CD4-positive, alpha-beta T cell treated with Interleukin-1 beta for 1 hour (primary cell): ENCODE measurements at regions not wholly inside any gene's neighbourhood (a gene's known extent, or its start where the extent isn't known, plus 50 kb on each side); places are given as distances from the start of the nearest gene placed in this dataset.
"Not testable (repeated sequence)": the region's sequence is repeated elsewhere in the genome, so short reads cannot be mapped to it uniquely, and the experiment has no call there.

Experiments used
- DNase-seq, 2 donors: peaks; one replicate each; pipeline ENCODE4 v3.0.0-alpha.2; 2020 to 2022

DNA sequence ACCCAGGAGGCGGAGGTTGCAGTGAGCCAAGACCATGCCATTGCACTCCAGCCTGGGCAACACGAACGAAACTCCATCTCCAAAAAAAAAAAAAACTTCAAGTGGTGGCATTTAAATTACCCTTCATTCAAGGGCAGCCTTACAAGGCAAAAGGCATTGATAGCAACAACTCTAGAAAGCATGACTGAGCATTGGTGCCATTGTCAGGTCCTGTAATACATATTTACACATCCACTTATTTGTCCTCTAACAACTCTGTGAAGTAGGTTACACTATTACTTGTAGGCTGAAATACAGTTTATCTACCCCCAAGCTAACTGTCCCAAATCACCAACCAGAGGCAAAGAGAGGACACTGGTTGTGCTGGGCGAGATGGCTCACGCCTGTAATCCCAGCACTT, 52.7 kb upstream of the LARP1 start:
- DNase-seq, result no peak

DNA sequence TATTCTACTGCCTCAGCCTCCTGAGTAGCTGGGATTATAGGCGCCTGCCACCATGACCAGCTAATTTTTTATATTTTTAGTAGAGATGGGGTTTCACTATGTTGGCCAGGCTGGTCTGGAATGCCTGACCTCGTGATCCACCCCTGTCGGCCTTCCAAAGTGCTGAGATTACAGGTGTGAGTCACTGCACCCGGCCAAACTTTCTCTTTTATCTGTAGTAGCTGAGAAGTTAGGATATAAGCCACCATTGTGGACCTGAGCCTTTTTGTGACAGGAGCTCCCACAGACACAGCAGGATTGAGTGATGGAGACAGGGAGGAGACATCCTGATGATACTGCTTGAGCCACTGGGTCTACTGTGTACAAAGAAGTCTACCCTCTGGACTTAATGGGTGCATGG, 53.5 kb upstream of the LARP1 start:
- DNase-seq, result not testable (repeated sequence)

DNA sequence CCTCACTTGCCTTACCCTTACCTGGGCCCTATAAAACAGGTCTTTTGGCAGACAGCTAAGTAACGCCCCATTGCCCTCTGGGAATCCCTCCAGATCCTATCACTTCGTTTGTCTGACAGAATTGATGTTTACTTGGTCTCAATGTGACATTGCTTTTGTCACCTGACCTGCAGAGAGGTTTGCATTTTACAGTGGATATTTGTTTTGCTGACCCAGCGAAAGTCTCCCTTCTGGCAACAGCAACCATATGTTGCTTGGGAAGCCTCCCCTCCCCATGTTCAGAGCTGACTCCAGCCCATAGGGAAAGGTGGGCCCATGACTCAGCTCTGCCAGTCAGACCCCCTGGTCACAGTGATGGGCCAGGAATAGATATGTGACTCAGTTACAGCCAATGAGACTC, 54.0 kb upstream of the LARP1 start:
- DNase-seq, result no peak

DNA sequence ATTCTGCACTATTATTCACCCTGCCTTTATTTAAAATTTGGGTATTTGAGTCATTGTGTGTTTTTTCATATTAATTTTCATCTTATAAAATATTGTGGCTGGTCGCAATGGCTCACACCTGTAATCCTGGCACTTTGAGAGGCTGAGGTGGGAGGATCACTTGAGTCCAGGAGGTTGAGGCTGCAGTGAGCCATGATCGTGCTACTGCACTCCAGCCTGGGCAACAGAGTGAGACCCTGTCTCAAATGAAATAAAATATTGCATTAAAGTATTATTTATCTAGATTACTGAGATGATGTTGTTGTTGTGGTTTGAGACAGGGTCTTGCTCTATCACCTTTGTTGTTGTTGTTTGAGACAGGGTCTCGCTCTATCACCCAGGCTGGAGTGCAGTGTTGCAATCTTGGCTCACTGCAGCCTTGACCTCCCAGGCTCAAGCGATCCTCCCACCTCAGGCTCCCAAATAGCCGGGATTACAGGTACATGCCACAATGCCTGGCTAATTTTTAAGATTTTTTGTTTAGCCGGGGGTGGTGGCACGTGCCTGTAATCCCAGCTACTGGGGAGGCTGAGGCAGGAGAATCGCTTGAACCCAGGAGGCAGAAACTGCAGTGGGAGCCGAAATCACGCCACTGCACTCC, 54.8 kb upstream of the LARP1 start:
- DNase-seq, result not testable (repeated sequence)

DNA sequence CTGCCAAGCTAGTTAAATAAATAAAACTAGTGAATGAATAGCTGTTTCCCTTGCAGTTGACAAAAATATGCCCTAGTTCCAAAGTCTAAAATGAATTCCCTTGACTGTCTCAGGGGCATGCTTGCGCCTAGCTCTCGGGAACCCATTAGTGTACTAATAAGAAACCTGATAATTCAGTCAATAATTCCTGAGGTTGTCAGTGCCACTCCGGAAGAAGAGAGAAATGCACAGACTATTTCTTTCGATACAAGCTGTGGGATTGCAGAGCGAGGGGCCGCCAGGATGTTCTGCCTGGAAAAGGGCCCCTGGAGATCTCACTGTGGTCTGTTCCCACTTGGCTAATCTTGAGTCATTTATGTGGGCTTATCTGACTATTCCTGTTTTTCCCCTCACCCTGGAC, 56.4 kb upstream of the LARP1 start:
- DNase-seq, result no peak

DNA sequence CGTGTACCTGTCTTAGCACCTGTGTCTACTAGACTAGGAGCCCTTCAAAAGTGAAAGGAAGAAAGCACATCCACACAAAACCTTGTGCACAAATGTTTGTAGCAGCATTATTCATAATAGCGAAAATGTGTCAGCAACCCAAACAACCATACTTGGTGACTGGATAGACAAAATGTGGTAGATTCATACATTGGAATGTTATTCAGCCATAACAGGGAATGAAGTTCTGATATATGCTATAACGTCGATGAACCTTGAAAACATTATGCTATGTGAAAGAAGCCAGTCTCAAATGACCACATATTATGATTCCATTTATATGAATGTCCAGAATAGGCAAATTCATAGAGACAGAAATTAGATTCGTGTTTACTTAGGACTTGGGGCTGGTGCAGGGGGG, 57.8 kb upstream of the LARP1 start:
- DNase-seq, result no peak

DNA sequence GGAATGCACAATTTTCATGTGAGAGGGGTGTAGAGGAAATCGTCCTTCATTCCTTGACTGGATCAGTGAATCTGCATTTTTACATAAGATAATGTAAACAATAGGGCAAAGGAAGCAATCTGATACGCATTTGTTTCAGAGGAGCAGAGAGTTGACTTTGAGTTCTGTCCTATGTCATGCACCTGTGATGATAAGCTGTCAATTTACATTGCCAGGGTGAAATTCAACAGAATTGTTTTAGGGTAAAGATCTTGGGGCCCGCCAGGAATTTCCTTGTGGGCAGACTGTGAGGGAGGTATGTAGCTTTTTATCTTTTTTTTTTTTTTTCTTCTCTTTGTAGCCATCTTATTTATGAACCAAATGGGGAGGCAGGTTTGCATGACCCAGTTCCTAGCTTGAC, 58.3 kb upstream of the LARP1 start:
- no peak for DNase-seq

DNA sequence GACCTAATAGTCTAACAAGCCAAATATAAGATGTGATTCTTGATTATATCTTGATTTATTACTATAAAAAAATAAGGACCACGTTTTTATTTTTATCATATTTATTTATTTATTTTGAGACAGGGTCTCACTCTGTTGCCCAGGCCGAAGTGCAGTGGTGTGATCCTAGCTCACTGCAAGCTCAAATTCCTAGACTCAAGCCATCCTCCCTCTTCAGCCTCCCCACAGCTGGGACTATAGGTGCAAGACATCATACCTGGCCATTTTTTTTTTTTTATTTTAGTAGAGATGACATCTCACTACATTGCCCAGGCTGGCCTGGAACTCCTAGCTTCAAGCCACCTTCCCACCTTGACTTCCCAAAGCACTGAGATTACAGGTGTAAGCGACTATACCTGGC, 61.0 kb upstream of the LARP1 start:
- no peak for DNase-seq

DNA sequence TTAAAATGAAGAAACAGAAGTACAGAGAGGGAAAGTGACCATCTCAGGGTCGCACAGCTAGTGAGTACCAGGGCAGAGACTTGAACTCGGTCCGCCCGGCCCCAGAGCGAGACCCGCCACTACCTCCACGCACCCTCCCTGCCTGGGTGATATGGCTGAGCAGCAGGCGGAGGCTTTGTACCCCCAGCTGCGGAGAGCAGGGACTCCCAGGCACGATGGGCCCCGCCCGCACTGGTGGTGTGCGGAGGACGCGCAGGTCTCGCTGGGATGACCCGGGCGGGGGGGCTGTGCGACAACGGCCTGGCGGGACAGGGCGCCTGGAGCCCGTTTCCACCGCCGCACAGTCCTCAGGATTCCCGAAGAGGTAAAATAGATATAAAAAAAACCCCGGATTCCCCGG, 64.7 kb upstream of the LARP1 start:
- DNase-seq, result no peak

DNA sequence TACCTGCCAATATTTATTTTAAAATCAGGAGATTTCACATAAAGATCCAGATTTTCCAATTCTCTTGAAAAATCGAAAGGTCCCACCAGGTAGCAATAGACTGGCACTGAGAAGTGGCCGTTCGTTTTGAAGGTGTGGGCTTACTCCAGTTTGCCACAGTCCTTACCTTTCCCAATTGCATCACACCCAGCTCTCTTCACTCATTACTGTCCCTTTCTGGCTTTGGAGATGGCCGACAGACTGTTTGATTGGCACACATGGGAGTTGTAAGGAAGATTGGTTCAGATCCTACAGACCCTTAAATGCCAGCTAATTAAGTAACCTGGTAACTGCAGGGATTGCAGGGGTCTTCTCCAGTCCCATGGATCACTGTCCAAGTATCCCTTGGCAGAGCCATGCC, 68.7 kb upstream of the LARP1 start:
- no peak for DNase-seq

DNA sequence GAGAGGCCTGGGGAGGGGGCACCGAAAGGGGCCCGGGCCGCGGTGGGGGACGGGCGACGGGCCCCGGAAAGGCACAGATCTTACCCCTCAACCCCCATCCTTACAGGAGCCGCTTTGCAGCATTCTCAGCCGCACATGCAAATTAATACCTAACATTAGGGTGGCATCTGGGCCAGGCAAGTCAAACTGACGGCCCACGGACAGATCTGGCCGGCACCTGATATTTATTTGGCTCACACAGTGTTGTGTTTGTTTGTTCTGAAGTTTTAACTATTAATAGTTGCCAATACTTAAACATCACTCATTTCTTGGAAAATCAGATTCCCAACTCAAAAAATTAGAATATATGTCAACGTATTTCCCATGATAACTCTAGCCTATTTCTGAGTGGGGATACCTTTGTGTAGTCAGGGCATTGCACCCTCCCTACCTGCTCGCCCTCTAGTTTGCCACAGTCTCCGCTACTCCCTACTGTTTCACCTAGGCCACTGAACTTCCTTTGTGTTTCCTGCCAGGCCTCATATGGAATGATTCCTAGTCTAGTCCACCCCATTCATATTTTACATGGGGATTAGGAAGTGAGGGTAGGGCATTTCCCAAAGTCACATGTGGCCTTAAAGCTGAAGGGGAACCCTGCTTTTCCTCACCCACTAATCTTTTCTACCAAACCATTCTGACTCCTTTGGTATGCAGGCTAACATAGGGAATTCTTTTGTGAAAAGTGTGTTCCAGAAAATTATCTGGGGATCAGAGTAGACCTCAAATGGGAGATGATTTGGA, 71.9 kb upstream of the LARP1 start:
- no peak for DNase-seq

DNA sequence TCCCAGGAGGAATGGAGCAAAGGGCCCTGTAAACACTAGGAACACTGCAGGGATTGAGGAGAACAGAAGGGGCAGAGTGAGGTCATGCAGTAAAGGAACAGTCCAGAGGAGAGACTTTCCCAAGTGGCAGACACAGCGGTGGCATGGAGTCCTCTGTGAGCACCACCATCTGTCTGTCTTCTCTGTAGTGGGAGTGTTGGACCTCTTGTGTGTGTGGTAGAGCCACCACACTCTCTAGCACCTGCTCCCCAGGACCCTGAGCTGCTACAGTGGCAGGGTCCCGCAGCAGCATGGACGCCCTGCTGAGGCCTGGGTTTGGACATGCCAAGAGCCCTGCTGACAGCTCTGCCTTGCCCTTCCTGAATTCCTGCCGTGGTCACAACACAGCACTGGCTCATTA, 75.7 kb upstream of the LARP1 start:
- no peak for DNase-seq

DNA sequence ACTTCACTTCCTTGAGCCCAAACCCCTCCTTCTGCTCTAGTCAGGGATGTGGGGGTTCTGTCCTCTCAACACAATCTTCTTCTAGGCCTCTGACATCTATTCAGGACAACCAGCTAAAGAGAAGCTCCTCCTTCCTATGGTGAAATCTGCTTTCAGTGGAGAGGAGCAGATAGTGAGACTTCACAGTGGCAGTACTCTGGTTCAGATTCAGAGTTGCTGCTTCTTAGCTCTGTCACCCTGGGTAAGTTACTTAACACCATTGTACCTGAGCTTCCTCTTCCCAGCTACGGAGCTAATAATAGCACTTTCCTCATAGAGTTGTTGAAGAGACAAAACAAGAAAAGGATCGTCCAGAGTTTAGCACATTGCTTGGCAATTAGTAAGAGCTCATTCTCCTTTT, 77.3 kb upstream of the LARP1 start:
- no peak for DNase-seq

DNA sequence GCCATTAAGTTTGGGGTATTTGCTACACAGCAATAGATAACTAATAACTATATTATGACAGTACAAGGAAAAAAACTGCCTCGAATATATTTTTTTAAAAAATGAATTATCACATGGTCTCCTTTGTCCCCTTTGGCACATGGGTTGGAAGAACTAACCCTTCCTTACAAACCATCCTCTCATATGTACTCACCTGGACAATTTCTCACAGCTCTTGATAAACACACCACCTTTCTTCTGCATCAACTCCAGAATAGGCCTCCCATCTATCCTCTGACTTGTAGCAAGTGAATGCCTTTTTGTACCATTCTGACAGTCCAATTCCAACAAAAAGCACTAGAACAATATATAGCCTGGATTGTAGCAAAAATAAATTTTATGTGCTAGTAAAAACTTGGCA, 78.7 kb upstream of the LARP1 start:
- DNase-seq, result no peak

DNA sequence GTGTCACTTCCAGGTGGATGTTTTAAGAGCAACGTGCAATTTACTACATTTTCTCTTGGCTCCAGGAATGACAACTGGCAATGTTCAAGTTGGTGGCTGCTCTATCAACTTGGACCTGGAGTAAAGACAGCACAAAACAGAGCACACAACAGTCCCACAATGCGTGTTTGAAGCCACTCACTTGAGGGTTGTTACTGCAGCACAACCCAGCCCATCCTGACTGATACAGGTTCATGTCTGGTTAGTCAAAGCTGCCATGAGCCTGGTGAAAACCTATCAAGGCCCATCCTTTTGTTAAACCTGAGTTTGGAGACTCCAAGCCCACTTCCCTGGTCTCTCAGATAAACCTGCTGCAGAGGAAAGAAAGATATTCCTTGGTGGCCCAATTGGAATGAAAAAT, 81.1 kb upstream of the LARP1 start:
- no peak for DNase-seq

DNA sequence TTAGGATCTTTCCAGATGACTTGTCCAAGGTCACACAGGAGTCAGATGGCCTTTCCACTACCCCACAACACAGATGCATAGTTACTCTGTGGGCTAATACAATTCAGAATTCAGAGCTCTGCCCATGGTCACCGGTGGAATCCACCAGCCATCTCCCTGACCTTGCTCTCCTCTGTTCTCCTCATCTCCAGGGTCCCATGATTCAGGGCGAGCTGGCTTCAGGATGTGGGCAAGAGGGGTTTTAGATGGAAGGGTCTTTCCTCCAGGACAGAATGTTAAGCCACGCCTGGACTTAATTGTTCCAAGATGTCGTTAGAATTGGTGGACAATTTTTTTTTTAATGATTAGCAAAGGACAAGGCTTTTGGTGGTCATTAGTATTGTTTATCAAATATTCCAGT, 81.7 kb upstream of the LARP1 start:
- DNase-seq, result no peak

DNA sequence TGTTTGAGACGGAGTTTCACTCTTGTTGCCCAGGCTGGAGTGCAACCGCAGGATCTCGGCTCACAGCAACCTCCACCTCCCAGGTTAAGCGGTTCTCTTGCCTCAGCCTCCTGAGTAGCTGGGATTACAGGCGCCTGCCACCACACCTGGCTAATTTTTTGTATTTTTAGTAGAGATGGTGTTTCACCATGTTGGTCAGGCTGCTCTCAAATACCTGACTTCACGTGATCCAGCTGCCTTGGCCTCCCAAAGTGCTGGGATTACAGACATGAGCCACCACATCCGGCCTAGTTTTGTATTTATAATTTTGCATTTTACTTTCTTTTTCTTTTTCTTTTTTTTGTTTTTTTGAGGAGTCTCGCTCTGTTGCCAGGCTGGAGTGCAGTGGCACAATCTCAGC, 85.3 kb upstream of the LARP1 start:
- DNase-seq, result not testable (repeated sequence)

DNA sequence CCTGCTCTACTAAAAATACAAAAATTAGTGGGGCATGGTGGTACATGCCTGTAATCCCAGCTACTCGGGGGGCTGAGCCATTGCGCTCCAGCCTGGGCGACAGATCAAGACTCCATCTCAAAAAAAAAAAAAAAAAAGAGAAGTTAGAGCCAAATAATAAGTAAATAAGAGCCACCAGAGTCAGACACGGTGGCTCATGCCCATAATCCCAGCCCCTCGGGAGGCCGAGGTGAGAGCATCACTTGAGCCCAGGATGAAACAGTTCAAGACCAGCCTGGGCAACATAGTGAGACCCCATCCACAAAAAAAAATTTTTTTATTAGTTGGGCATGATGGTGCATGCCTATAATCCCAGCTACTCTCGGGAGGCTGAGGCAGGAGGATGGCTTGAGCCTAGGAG, 85.8 kb upstream of the LARP1 start:
- DNase-seq, result no peak

DNA sequence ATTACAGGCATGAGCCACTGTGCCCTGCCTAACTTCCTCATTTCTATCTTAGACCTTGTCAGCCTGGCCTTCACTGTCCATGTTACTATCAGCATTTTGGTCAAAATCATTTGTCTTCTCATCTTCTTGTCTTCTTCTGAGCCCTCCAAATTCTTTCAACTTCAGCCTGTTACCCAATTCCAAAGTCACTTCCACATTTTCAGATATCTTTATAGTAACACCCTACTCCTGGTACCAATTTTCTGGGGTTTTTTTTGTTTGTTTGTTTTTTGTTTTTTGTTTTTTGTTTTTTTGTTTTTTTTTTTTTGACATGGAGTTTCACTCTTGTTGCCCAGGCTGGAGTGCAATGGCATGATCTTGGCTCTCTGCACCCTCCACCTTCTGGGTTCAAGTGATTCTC, 90.3 kb upstream of the LARP1 start:
- DNase-seq, result no peak

DNA sequence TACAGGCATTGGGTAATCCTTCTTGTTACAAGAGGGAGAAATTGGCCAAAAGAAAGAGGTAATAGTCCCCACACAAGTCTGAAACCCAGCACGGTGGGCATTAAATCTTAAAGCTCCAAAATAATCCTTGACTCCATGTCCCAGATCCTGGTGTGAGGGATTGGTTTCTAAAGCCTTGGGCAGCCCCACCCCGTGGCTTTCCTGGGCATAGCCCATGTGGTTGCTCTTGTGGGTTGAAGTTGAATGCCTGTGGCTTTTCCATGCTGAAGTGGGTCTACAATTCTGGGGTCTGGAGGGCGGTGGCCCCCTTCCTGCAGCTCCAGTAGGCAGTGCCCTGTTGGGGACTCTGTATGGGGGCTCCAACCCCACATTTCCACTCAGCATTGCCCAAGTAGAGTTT, 91.8 kb upstream of the LARP1 start:
- DNase-seq, result no peak

DNA sequence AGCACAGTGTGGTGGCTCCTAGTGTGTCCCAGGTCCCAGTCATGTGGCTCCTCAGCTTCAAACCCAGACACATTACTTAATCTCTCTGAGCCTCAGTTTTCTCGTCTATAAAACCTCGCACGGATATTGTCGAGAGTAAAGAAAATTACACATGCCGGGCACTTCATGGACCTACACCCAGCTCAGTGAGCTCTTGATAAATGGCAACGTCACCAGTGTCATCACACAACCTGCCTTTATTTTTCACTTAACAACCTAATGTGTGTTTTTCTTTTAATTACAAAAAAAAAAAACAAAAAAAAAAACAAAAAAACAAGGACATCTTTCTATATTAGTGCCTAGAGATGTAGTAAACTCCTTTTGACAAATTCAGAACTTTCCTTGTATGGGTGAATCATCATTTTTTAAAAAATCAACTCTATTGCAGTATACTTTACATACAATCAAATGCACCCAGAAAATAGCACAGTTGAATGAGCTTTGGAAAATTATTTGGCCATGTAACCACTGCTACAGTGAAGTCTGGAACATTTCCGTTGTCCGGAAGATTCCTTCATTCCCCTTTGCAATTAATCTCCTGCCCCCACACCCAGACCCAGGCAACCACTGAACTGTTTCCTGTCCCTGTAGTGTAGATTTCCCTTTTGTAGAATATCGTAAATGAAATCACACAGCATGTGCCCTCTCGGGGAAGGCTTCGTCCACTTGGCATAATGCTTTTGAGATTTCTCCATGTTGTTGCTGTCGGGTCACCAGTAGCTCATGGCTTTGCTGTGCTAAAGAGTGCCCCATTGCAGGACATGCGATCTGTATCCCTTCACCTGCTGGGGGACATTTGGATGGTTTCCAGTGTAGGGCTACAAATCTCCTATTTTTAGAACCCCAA, 100.4 kb upstream of the LARP1 start:
- no peak for DNase-seq

DNA sequence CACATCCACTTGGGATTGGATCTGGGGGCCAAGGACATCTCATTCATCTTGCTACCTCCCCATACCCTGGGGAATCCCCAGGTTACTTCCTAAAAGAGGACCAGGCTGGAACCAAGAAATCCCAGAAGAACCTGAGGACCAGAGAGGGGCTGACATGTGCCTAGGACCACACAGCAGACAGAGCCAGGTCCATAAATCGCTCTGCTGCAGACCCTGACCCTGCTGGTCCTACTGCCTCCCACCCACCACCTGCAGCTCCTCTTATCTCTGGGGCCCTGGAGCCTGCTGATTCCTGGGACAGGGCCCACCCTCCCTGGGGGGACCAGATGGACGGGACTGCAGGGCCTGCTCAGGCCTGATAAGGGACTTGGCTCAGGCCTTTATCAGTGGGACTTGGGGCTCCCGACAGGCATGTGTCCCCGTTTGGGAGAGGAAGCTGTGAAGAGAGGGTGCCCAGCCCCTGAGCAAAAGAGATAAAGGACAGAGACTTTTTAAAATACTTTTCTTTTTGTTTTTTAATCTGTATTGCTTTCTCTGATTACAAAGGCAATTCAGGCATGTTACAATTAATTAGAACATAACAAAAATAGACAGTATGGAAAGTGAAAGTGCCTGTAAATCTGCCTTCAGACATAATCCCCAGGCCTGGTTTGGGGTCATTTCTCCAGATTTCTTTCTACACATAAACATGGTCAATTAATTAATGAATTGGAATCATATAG, 101.3 kb upstream of the LARP1 start:
- no peak for DNase-seq

DNA sequence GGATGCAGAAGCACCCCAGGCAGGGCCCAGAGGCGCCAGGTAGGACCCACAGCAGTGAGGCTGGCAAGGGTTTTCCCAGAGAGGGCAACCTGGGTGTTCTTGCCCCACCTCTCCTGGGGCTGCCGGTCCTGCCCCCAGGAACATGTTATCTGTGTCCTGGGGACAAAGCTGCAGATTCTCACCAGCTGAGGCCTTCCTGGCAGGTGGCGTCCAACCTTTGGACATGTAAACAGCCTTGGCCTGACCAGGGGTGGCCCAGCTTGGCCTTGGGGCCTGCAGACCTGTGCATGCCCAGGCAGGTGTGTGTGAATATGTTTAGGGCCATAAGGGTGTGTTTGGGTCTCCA, 101.8 kb upstream of the LARP1 start:
- no peak for DNase-seq
